Esophagus muscularis mucosa (tissue), 3 donors: ENCODE measurements at regions not wholly inside any gene's neighbourhood (a gene's known extent, or its start where the extent isn't known, plus 50 kb on each side); places are given as distances from the start of the nearest gene placed in this dataset.

Experiments used
- POLR2A ChIP-seq: fragments of 450-650 bp; IDR thresholded peaks from one replicate; pipeline ENCODE4 v1.6.1; 2017; ENCODE audit warnings: antibody characterized with exemption, moderate library complexity, mild to moderate bottlenecking, low read depth
- TF ChIP-seq, protein P1 (sequence below), 3 experiments: fragments of 200-600 bp in 2 of 3; fragments of 450-650 bp in 1 of 3; sonication (generic) in 2 of 3; IDR thresholded peaks; one replicate each; pipeline ENCODE4 v1.5.1; 2017 to 2019; ENCODE audit warnings: antibody characterized with exemption in 3 of 3, mild to moderate bottlenecking in 2 of 3, moderate library complexity in 1 of 3

DNA sequence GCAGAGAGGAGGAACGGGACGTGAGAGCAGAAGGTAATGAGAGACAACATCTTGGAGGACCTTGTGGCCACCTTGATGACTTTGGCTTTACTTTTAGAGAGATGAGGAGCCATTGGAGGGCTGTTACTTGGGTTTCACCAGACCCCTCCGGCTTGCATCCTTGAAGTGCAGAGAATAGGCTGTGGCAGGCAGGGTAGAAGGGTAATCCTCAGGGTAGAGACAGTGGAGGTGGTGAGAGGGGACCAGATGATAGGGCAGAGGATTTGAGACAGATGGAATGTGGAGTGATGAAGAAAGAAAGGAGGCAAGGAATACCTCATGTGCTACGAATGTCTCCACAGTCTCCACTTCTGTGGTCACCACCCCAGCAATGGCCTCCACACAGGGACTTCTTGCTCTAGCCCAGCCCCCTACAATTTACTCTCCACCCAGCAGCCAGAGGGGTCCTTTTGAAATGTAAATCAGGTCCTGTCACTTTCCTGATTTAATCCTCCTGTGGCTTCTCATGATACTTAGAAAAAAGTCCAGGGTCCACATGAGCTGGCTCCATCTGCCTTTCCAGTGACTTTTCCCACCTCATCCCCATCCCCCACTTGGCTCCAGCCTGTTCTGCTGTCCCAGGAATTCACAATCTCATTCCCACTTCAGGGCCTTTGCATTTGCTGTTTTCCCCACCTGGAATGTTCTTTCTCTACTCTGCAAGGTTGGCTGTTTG is 115.0 kb downstream of the PJA1 start:
- TF ChIP-seq POLR2A = no peak
- TF ChIP-seq, protein P1, sequence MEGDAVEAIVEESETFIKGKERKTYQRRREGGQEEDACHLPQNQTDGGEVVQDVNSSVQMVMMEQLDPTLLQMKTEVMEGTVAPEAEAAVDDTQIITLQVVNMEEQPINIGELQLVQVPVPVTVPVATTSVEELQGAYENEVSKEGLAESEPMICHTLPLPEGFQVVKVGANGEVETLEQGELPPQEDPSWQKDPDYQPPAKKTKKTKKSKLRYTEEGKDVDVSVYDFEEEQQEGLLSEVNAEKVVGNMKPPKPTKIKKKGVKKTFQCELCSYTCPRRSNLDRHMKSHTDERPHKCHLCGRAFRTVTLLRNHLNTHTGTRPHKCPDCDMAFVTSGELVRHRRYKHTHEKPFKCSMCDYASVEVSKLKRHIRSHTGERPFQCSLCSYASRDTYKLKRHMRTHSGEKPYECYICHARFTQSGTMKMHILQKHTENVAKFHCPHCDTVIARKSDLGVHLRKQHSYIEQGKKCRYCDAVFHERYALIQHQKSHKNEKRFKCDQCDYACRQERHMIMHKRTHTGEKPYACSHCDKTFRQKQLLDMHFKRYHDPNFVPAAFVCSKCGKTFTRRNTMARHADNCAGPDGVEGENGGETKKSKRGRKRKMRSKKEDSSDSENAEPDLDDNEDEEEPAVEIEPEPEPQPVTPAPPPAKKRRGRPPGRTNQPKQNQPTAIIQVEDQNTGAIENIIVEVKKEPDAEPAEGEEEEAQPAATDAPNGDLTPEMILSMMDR (IDR thresholded peaks at IDR 0.05) = no peak
